ENCODE measurements at regions not wholly inside any gene's neighbourhood (a gene's known extent, or its start where the extent isn't known, plus 50 kb on each side); places are given as distances from the start of the nearest gene placed in this dataset.

DNA sequence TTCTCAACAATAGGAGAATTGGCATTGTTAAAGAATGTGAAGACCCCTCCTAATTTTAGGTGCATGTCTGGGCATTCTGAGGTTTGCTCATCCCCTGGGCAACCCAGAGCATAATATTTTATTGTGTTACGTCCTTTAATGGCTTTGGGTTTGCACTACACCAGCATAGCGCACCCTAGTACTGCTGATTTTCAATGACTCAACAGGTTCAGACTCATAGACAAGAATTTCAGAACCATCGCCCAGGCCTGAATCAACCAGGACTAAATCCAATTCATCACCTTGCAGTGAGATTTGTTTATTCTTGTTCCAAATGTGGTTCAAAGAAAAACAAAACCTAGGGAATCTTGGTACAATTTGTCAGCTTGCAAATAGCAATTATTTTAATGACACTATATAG is 137.8 kb upstream of the PHACTR1 start:
- no peak overlapping the region for H3K27ac ChIP-seq (ENCODE audit: low read depth in 2 of 2, low read length in 2 of 2)
- FAIRE-seq (no peak), DNase-seq (no peak)
- no peaks in the 10 kb centered on the region for H3K36me3 ChIP-seq (ENCODE audit: control insufficient read depth in 2 of 3, insufficient read depth in 3 of 3, low read length in 3 of 3)
- H3K9ac ChIP-seq (ENCODE audit: low read length in 3 of 3): no peak overlapping the region
- intact Hi-C loops (cut with DNase I): no loop called here
- no peaks in the 10 kb centered on the region for H3K9me3 ChIP-seq (ENCODE audit: control insufficient read depth in 2 of 3, insufficient read depth in 1 of 3, low read length in 3 of 3)
- no peak for TF ChIP-seq CTCF (IDR thresholded peaks at IDR 0.05; ENCODE audit: borderline replicate concordance, extremely low read depth, insufficient read depth)
- peaks cover 0 to 10% (median 4%) of the 10 kb centered on the region in 3 donors for H3K4me1 ChIP-seq (ENCODE audit: control insufficient read depth in 2 of 3, insufficient read depth in 2 of 3, low read depth in 1 of 3, low read length in 3 of 3)
- no peak overlapping the region for H3K4me3 ChIP-seq (ENCODE audit: low read length in 3 of 3)
- no peaks in the 10 kb centered on the region for H3K27me3 ChIP-seq (ENCODE audit: control insufficient read depth, insufficient read depth, low read length)

GRCh38 chr6:12580290-12580689 is 136.3 kb upstream of the PHACTR1 start:
- TF ChIP-seq CTCF (IDR thresholded peaks at IDR 0.05; ENCODE audit: borderline replicate concordance, extremely low read depth, insufficient read depth): no peak
- Histone ChIP-seq H3K27me3 (ENCODE audit: control insufficient read depth, insufficient read depth, low read length) (no peaks in the 10 kb centered on the region), H3K9ac (ENCODE audit: low read length in 3 of 3) (no peak overlapping the region), H3K4me3 (ENCODE audit: low read length in 3 of 3) (no peak overlapping the region), H3K27ac (ENCODE audit: low read depth in 2 of 2, low read length in 2 of 2) (no peak overlapping the region), H3K4me1 (ENCODE audit: control insufficient read depth in 2 of 3, insufficient read depth in 2 of 3, low read depth in 1 of 3, low read length in 3 of 3) (peaks cover 0 to 10% (median 4%) of the 10 kb centered on the region in 3 donors), H3K36me3 (ENCODE audit: control insufficient read depth in 2 of 3, insufficient read depth in 3 of 3, low read length in 3 of 3) (no peaks in the 10 kb centered on the region), H3K9me3 (ENCODE audit: control insufficient read depth in 2 of 3, insufficient read depth in 1 of 3, low read length in 3 of 3) (no peaks in the 10 kb centered on the region)
- FAIRE-seq: no peak
- intact Hi-C loops (cut with DNase I): no loop called here
- no peak for DNase-seq

GRCh38 chr6:12582421-12583110 is 134.0 kb upstream of the PHACTR1 start:
- DNase-seq (no peak), FAIRE-seq (no peak)
- no peak overlapping the region for H3K4me3 ChIP-seq (ENCODE audit: low read length in 3 of 3)
- no peaks in the 10 kb centered on the region for H3K9me3 ChIP-seq (ENCODE audit: control insufficient read depth in 2 of 3, insufficient read depth in 1 of 3, low read length in 3 of 3)
- H3K27me3 ChIP-seq (ENCODE audit: control insufficient read depth, insufficient read depth, low read length): no peaks in the 10 kb centered on the region
- intact Hi-C loops (cut with DNase I): no loop called here
- H3K27ac ChIP-seq (ENCODE audit: low read depth in 2 of 2, low read length in 2 of 2): no peak overlapping the region
- no peaks in the 10 kb centered on the region for H3K36me3 ChIP-seq (ENCODE audit: control insufficient read depth in 2 of 3, insufficient read depth in 3 of 3, low read length in 3 of 3)
- H3K4me1 ChIP-seq (ENCODE audit: control insufficient read depth in 2 of 3, insufficient read depth in 2 of 3, low read depth in 1 of 3, low read length in 3 of 3): peaks cover 0 to 4% (median under 1%) of the 10 kb centered on the region in 3 donors
- H3K9ac ChIP-seq (ENCODE audit: low read length in 3 of 3): no peak overlapping the region
- no peak for TF ChIP-seq CTCF (IDR thresholded peaks at IDR 0.05; ENCODE audit: borderline replicate concordance, extremely low read depth, insufficient read depth)
